CD4-positive, alpha-beta memory T cell (primary cell): ENCODE measurements at regions not wholly inside any gene's neighbourhood (a gene's known extent, or its start where the extent isn't known, plus 50 kb on each side); places are given as distances from the start of the nearest gene placed in this dataset.

Source experiments
- CTCF ChIA-PET: fragments of 350-600 bp; sonication (Branson Sonifier 250); formaldehyde crosslinking; loops from one replicate; lab custom pipeline; 2021; ENCODE audit warnings: inconsistent platforms; ENCODE audit not compliant: partially characterized antibody; lab: Charles Lee
- POLR2A ChIA-PET: fragments of 350-600 bp; sonication (Branson Sonifier 250); formaldehyde crosslinking; loops from one replicate; lab custom pipeline; 2021; ENCODE audit not compliant: partially characterized antibody; lab: Charles Lee
- DNase-seq, 5 donors: peaks; one replicate each; pipeline versions ENCODE4 v3.0.0 to v3.0.0-alpha.2; 2020 to 2022; ENCODE audit warnings: mixed read lengths in 1 of 5
- H3K27ac ChIP-seq: one replicate; pipeline ENCODE4 v1.7.0; 2013; ENCODE audit warnings: low read depth, low read length
- H3K27me3 ChIP-seq: 2 replicates; pipeline ENCODE4 v1.7.0; 2013; ENCODE audit warnings: mild to moderate bottlenecking, low read length, moderate library complexity; ENCODE audit not compliant: insufficient read depth
- H3K36me3 ChIP-seq: 2 replicates; pipeline ENCODE4 v1.7.0; 2013; ENCODE audit warnings: mild to moderate bottlenecking, low read length, moderate library complexity; ENCODE audit not compliant: insufficient read depth
- H3K4me1 ChIP-seq: 2 replicates; pipeline ENCODE4 v1.7.0; 2013; ENCODE audit warnings: mild to moderate bottlenecking, low read length, moderate library complexity; ENCODE audit not compliant: insufficient read depth
- H3K4me3 ChIP-seq, 2 donors: one replicate each; pipeline ENCODE4 v1.7.0; 2013; ENCODE audit warnings: low read length in 2 of 2, mild to moderate bottlenecking in 1 of 2
- H3K9me3 ChIP-seq, 2 donors: one replicate each; pipeline ENCODE4 v1.7.0; 2013; ENCODE audit warnings: low read length in 2 of 2, control low read depth in 1 of 2; ENCODE audit not compliant: control insufficient read depth in 1 of 2
- H3K27ac Mint-ChIP-seq, 7 donors: one replicate each; pipeline ENCODE4 v1.8.0; 2020 to 2021; ENCODE audit warnings: mixed read lengths in 7 of 7, mild to moderate bottlenecking in 6 of 7, inconsistent platforms in 3 of 7, moderate library complexity in 3 of 7
- H3K27me3 Mint-ChIP-seq, 2 donors: one replicate each; pipeline ENCODE4 v1.8.0; 2020 to 2021; ENCODE audit warnings: mixed read lengths in 2 of 2
- H3K36me3 Mint-ChIP-seq, 2 donors: one replicate each; pipeline ENCODE4 v1.8.0; 2020 to 2021; ENCODE audit warnings: mixed read lengths in 2 of 2, inconsistent platforms in 1 of 2, mild to moderate bottlenecking in 1 of 2
- H3K4me1 Mint-ChIP-seq, 4 donors: one replicate each; pipeline ENCODE4 v1.8.0; 2020 to 2021; ENCODE audit warnings: mixed read lengths in 4 of 4, mild to moderate bottlenecking in 1 of 4
- H3K4me3 Mint-ChIP-seq, 8 donors: one replicate each; pipeline ENCODE4 v1.8.0; 2020 to 2021; ENCODE audit warnings: mixed read lengths in 8 of 8, mild to moderate bottlenecking in 7 of 8, moderate library complexity in 6 of 8, inconsistent platforms in 3 of 8
- H3K9me3 Mint-ChIP-seq, 8 donors: one replicate each; pipeline ENCODE4 v1.8.0; 2020 to 2021; ENCODE audit warnings: mixed read lengths in 8 of 8, mild to moderate bottlenecking in 5 of 8, inconsistent platforms in 3 of 8, moderate library complexity in 1 of 8
- intact Hi-C: fragments of 100-400 bp; cut with micrococcal nuclease; formaldehyde crosslinking; loops from one replicate; pipeline ENCODE4 v1.15.1; 2023

DNA sequence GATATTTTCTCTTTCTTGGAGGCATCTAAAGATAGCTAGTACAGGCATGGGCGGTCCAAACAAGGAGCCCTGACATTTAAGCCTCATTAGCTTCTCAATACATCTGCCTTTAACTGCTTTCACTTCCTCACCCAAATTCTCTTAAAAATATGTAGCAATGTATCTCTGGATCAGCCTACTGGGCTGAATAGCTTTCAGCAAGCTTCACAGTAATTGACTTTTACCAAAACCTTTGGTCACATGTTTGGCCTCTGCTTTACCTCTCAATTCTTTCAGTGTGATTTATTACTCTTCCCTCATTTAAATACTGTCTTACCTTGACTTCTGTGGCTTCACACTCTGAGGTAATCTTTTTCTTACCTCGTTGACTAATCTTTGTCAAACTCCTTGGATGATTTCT lies 1618.1 kb downstream of the GRIK2 start:
- intact Hi-C loops, result no loop called here
- H3K27me3 Mint-ChIP-seq, result no peaks in the 10 kb centered on the region
- H3K36me3 ChIP-seq, result no peaks in the 10 kb centered on the region
- no peak overlapping the region for H3K27ac ChIP-seq
- no peaks in the 10 kb centered on the region for H3K36me3 Mint-ChIP-seq
- ChIA-PET POLR2A (no interaction called here), CTCF (no interaction called here)
- no peak overlapping the region for H3K4me3 Mint-ChIP-seq
- H3K27me3 ChIP-seq, result no peaks in the 10 kb centered on the region
- no peak overlapping the region for H3K4me3 ChIP-seq
- H3K9me3 ChIP-seq, result peaks cover 0 to 6% of the 10 kb centered on the region in 2 donors
- no peaks in the 10 kb centered on the region for H3K4me1 ChIP-seq
- no peak overlapping the region for H3K27ac Mint-ChIP-seq
- no peaks in the 10 kb centered on the region for H3K4me1 Mint-ChIP-seq
- H3K9me3 Mint-ChIP-seq, result peaks cover 0 to 16% (median 6%) of the 10 kb centered on the region in 8 donors
- no peak for DNase-seq

- DNase-seq, result no peak
- intact Hi-C loops, result no loop called here
- H3K9me3 Mint-ChIP-seq, result peaks cover 4 to 28% (median 12%) of the 10 kb centered on the region in 8 donors
- Histone ChIP-seq H3K27me3 (no peaks in the 10 kb centered on the region), H3K9me3 (no peaks in the 10 kb centered on the region), H3K4me1 (no peaks in the 10 kb centered on the region), H3K36me3 (no peaks in the 10 kb centered on the region), H3K27ac (no peak overlapping the region), H3K4me3 (no peak overlapping the region)
- H3K27ac Mint-ChIP-seq, result no peak overlapping the region
- no peaks in the 10 kb centered on the region for H3K36me3 Mint-ChIP-seq
- no peaks in the 10 kb centered on the region for H3K4me1 Mint-ChIP-seq
- H3K4me3 Mint-ChIP-seq, result no peak overlapping the region
- H3K27me3 Mint-ChIP-seq, result no peaks in the 10 kb centered on the region
- ChIA-PET POLR2A (no interaction called here), CTCF (interaction anchor here (1.2 kb wide), 1 partner anchor 8 kb away, joined by 3 read pairs; no protein-coding TSS in a partner anchor)
These were observed 1608.8 kb downstream of the GRIK2 start for GRCh38 chr6:103002282-103002681.

DNA sequence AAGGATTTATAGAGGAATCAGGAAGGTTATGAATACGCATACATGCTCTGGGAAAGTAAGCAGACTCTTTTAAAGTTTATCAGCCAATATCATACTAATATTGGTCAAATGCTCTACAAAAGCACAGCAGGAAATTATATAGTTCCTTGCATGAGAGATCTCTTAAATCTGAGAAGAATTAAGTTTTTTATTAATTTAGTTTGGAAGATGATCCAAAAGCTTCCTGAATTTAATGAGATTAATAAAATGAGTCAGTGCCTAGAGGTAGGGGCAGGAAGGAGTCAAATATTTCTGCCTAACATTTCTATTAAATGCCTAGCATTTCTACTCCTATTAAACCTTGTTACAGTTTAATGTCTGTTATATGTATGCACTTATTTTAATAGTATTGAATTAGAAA lies 1608.2 kb downstream of the GRIK2 start:
- Mint-ChIP-seq H3K4me3 (no peak overlapping the region), H3K27me3 (no peaks in the 10 kb centered on the region), H3K9me3 (peaks cover 4 to 23% (median 10%) of the 10 kb centered on the region in 8 donors), H3K36me3 (no peaks in the 10 kb centered on the region), H3K4me1 (no peaks in the 10 kb centered on the region), H3K27ac (no peak overlapping the region)
- ChIA-PET CTCF (no interaction called here), POLR2A (no interaction called here)
- Histone ChIP-seq H3K27ac (no peak overlapping the region), H3K4me1 (no peaks in the 10 kb centered on the region), H3K4me3 (no peak overlapping the region), H3K36me3 (no peaks in the 10 kb centered on the region), H3K27me3 (no peaks in the 10 kb centered on the region), H3K9me3 (no peaks in the 10 kb centered on the region)
- DNase-seq, result no peak
- intact Hi-C loops, result no loop called here

GRCh38 chr6:103000688-103001087 lies 1607.2 kb downstream of the GRIK2 start:
- H3K36me3 Mint-ChIP-seq, result no peaks in the 10 kb centered on the region
- H3K27me3 ChIP-seq, result no peaks in the 10 kb centered on the region
- H3K36me3 ChIP-seq, result no peaks in the 10 kb centered on the region
- POLR2A ChIA-PET, result no interaction called here
- no peak overlapping the region for H3K27ac Mint-ChIP-seq
- peaks cover 4 to 20% (median 6%) of the 10 kb centered on the region in 8 donors for H3K9me3 Mint-ChIP-seq
- H3K27ac ChIP-seq, result no peak overlapping the region
- H3K4me3 Mint-ChIP-seq, result no peak overlapping the region
- DNase-seq, result no peak
- CTCF ChIA-PET, result no interaction called here
- no peaks in the 10 kb centered on the region for H3K9me3 ChIP-seq
- no peaks in the 10 kb centered on the region for H3K27me3 Mint-ChIP-seq
- no peaks in the 10 kb centered on the region for H3K4me1 ChIP-seq
- no peak overlapping the region for H3K4me3 ChIP-seq
- H3K4me1 Mint-ChIP-seq, result no peaks in the 10 kb centered on the region
- intact Hi-C loops, result no loop called here

GRCh38 chr6:102995491-102995890 lies 1602.0 kb downstream of the GRIK2 start:
- no peaks in the 10 kb centered on the region for H3K4me1 Mint-ChIP-seq
- ChIA-PET POLR2A (no interaction called here), CTCF (no interaction called here)
- Histone ChIP-seq H3K27ac (no peak overlapping the region), H3K9me3 (no peaks in the 10 kb centered on the region), H3K27me3 (no peaks in the 10 kb centered on the region), H3K36me3 (no peaks in the 10 kb centered on the region), H3K4me1 (no peaks in the 10 kb centered on the region), H3K4me3 (no peak overlapping the region)
- intact Hi-C loops, result no loop called here
- no peaks in the 10 kb centered on the region for H3K36me3 Mint-ChIP-seq
- peaks cover 0 to 5% (median under 1%) of the 10 kb centered on the region in 8 donors for H3K9me3 Mint-ChIP-seq
- H3K4me3 Mint-ChIP-seq, result no peak overlapping the region
- no peaks in the 10 kb centered on the region for H3K27me3 Mint-ChIP-seq
- no peak for DNase-seq
- no peak overlapping the region for H3K27ac Mint-ChIP-seq

DNA sequence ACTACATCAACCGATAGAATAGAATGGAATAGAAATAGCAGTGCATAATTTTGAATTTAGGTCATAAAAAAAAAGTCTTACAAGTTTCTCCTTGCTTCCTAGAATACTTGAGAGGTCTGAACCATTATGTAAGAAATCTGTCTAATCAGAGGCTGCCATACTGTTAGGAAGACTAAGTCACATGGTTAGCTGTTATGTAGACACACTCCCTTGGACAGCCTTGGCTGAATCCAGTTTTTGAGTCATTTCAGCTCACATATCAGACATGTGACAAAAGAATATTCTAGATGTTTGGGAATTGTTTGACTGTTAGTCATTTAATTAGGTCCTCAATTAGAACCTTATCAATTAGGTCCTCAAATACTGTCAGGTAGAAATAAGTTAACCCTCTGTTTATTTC lies 1601.4 kb downstream of the GRIK2 start:
- Mint-ChIP-seq H3K4me1 (no peaks in the 10 kb centered on the region), H3K4me3 (no peak overlapping the region), H3K9me3 (peaks cover 0 to 5% (median 0%) of the 10 kb centered on the region in 8 donors), H3K36me3 (no peaks in the 10 kb centered on the region), H3K27ac (no peak overlapping the region), H3K27me3 (no peaks in the 10 kb centered on the region)
- ChIA-PET CTCF (no interaction called here), POLR2A (no interaction called here)
- Histone ChIP-seq H3K4me1 (no peaks in the 10 kb centered on the region), H3K4me3 (no peak overlapping the region), H3K36me3 (no peaks in the 10 kb centered on the region), H3K27me3 (no peaks in the 10 kb centered on the region), H3K27ac (no peak overlapping the region), H3K9me3 (no peaks in the 10 kb centered on the region)
- no peak for DNase-seq
- intact Hi-C loops, result no loop called here

GRCh38 chr6:102986086-102986485 lies 1592.6 kb downstream of the GRIK2 start:
- intact Hi-C loops, result no loop called here
- Mint-ChIP-seq H3K4me1 (no peaks in the 10 kb centered on the region), H3K9me3 (peaks cover 0 to 6% (median 0%) of the 10 kb centered on the region in 8 donors), H3K27ac (no peak overlapping the region), H3K36me3 (no peaks in the 10 kb centered on the region), H3K4me3 (no peak overlapping the region), H3K27me3 (no peaks in the 10 kb centered on the region)
- no peaks in the 10 kb centered on the region for H3K9me3 ChIP-seq
- no peak for DNase-seq
- no peaks in the 10 kb centered on the region for H3K36me3 ChIP-seq
- CTCF ChIA-PET, result no interaction called here
- H3K27ac ChIP-seq, result no peak overlapping the region
- H3K27me3 ChIP-seq, result no peaks in the 10 kb centered on the region
- H3K4me1 ChIP-seq, result no peaks in the 10 kb centered on the region
- POLR2A ChIA-PET, result no interaction called here
- H3K4me3 ChIP-seq, result no peak overlapping the region

GRCh38 chr6:102984357-102984756 lies 1590.8 kb downstream of the GRIK2 start:
- ChIA-PET POLR2A (no interaction called here), CTCF (no interaction called here)
- intact Hi-C loops, result no loop called here
- Histone ChIP-seq H3K27ac (no peak overlapping the region), H3K4me1 (no peaks in the 10 kb centered on the region), H3K9me3 (no peaks in the 10 kb centered on the region), H3K36me3 (no peaks in the 10 kb centered on the region), H3K4me3 (no peak overlapping the region), H3K27me3 (no peaks in the 10 kb centered on the region)
- DNase-seq, result no peak
- H3K27me3 Mint-ChIP-seq, result no peaks in the 10 kb centered on the region
- H3K36me3 Mint-ChIP-seq, result no peaks in the 10 kb centered on the region
- H3K4me1 Mint-ChIP-seq, result no peaks in the 10 kb centered on the region
- no peak overlapping the region for H3K27ac Mint-ChIP-seq
- peaks cover 0 to 6% (median 2%) of the 10 kb centered on the region in 8 donors for H3K9me3 Mint-ChIP-seq
- H3K4me3 Mint-ChIP-seq, result no peak overlapping the region
